Right lobe of liver (tissue), 4 donors: ENCODE measurements at regions not wholly inside any gene's neighbourhood (a gene's known extent, or its start where the extent isn't known, plus 50 kb on each side); places are given as distances from the start of the nearest gene placed in this dataset.

Experiments used
- POLR2A ChIP-seq: fragments of 450-650 bp; IDR thresholded peaks from one replicate; pipeline ENCODE4 v1.6.1; 2017; ENCODE audit warnings: antibody characterized with exemption, mild to moderate bottlenecking
- TF ChIP-seq, protein P1 (sequence below), 4 donors: fragments of 200-600 bp in 3 of 4; fragments of 450-650 bp in 1 of 4; IDR thresholded peaks; one replicate each; pipeline versions ENCODE4 v1.5.1 to v1.8.0; 2016 to 2022; ENCODE audit warnings: antibody characterized with exemption in 4 of 4, mild to moderate bottlenecking in 2 of 4
- donor health status: DM: no; HTN: no; CAD: no.
- donor health status: DM: no; HTN: no; CAD: no.
- donor health status: DM: no; HTN: yes; CAD: no.

DNA sequence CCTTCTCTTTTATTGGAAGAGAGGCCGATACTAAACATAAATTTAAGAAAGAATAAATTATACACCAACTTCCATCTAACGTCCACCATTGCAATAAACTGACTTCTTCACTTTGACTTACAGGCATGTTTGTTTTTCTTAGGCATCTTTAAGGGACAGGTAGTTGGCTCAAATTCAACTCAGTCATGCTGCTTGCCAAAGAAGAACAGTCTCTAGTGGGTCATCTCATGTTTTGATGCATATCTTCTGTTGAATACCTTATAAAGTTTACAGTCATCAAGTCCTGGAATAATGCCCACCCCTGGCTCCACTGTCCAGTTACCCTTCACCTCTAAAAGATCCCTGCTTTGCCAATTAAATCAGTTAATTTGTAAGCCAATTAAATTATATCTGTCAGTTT, 328.2 kb upstream of the GRAMD2B start:
- TF ChIP-seq, protein P1, sequence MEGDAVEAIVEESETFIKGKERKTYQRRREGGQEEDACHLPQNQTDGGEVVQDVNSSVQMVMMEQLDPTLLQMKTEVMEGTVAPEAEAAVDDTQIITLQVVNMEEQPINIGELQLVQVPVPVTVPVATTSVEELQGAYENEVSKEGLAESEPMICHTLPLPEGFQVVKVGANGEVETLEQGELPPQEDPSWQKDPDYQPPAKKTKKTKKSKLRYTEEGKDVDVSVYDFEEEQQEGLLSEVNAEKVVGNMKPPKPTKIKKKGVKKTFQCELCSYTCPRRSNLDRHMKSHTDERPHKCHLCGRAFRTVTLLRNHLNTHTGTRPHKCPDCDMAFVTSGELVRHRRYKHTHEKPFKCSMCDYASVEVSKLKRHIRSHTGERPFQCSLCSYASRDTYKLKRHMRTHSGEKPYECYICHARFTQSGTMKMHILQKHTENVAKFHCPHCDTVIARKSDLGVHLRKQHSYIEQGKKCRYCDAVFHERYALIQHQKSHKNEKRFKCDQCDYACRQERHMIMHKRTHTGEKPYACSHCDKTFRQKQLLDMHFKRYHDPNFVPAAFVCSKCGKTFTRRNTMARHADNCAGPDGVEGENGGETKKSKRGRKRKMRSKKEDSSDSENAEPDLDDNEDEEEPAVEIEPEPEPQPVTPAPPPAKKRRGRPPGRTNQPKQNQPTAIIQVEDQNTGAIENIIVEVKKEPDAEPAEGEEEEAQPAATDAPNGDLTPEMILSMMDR (IDR thresholded peaks at IDR 0.05): no peak
- no peak for TF ChIP-seq POLR2A
